NT2/D1 (cell line): ENCODE measurements at regions not wholly inside any gene's neighbourhood (a gene's known extent, or its start where the extent isn't known, plus 50 kb on each side); places are given as distances from the start of the nearest gene placed in this dataset.

Source experiments
- SUZ12 ChIP-seq: IDR thresholded peaks from 2 replicates; pipeline ENCODE4 v1.6.1; 2011; ENCODE audit not compliant: insufficient read length, insufficient read depth; ENCODE audit errors: extremely low read depth
- YY1 ChIP-seq: IDR thresholded peaks from 2 replicates; pipeline ENCODE4 v1.6.1; 2011; ENCODE audit not compliant: insufficient read length, insufficient read depth
- ZNF274 ChIP-seq: IDR thresholded peaks from 2 replicates; pipeline ENCODE4 v1.6.1; 2011; ENCODE audit warnings: mild to moderate bottlenecking, low read depth, low read length

- TF ChIP-seq ZNF274 (no peak), YY1 (no peak), SUZ12 (no peak)
These were observed 928.9 kb downstream of the TBC1D22A start for GRCh38 chr22:47691152-47691895.
